Raji (cell line): ENCODE measurements at regions not wholly inside any gene's neighbourhood (a gene's known extent, or its start where the extent isn't known, plus 50 kb on each side); places are given as distances from the start of the nearest gene placed in this dataset.

Experiments
- POLR2A ChIP-seq: IDR thresholded peaks from 2 replicates; pipeline ENCODE4 v1.6.1; 2011; ENCODE audit warnings: low read depth, low read length, control low read depth; ENCODE audit not compliant: insufficient read depth

GRCh38 chr22:47808886-47809620, 1046.6 kb downstream of the TBC1D22A start:
- no peak for TF ChIP-seq POLR2A

DNA sequence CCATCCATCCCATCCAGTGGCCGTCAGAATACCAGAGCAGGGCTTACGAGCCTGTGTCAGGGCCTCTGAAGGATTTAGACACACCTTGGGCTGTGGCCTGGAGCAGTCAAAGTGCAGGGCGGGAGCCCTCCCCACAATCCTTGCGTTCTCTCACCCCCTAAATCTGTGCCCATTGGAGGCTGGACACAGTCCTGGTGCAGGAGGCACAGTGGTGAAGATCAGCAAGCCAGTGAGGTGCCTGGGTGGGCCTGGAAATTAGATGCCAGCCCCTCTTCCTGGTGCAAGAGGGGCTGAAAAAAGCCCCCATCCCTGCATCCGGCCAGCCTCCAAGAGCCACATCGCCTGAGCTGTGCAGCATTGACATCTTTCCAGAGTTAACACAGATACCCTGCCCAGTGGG, 1045.8 kb downstream of the TBC1D22A start:
- no peak for TF ChIP-seq POLR2A

DNA sequence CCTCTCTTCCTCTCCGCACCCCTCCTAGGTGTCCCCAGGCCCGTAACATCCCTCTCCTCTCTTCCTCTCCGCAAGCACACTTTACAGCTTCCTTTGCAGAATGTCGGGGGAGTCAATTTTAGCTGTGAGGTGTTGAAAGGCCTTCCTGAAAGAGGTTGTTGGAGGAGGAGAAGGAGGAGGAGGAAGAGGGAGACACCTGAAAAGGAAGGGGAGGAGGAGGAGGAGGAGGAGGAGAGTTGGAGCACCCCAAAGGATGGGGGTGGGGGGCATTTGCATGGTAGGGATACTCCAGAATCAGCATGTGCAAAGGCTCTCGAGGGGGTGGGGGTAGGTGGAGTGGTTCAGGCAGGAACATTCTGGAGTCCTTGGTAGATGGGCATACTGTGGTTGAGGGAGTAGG, 1045.1 kb downstream of the TBC1D22A start:
- no peak for TF ChIP-seq POLR2A

GRCh38 chr22:47806894-47807293, 1044.4 kb downstream of the TBC1D22A start:
- TF ChIP-seq POLR2A = no peak

GRCh38 chr22:47805394-47805935, 1043.0 kb downstream of the TBC1D22A start:
- TF ChIP-seq POLR2A = no peak

GRCh38 chr22:47804281-47804680, 1041.8 kb downstream of the TBC1D22A start:
- no peak for TF ChIP-seq POLR2A

DNA sequence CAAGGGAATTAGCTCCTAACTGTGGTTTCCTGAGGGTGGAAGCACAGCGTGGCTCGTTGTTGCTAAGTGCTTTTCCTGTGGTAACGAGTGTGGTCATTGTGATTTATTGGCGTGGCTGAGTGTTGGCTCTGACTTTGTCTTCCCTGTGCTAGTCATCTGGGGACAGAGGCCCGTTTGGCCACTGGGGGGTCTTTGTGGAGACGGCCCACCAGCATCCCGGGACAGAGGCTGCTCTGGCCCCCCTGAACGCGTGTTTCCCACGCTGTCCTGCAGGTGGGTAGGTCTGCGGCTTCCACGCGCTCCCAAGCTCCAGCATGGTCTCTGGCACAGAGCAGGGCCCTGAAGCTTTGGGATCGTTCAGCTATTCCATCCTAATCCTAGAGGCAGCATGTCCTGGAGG, 1040.0 kb downstream of the TBC1D22A start:
- no peak for TF ChIP-seq POLR2A

- no peak for TF ChIP-seq POLR2A
Observed at GRCh38 chr22:47801541-47802245, 1039.2 kb downstream of the TBC1D22A start.

GRCh38 chr22:47798229-47798628, 1035.8 kb downstream of the TBC1D22A start:
- no peak for TF ChIP-seq POLR2A

- TF ChIP-seq POLR2A = no peak
Observed at GRCh38 chr22:47797342-47797945, 1035.0 kb downstream of the TBC1D22A start.

DNA sequence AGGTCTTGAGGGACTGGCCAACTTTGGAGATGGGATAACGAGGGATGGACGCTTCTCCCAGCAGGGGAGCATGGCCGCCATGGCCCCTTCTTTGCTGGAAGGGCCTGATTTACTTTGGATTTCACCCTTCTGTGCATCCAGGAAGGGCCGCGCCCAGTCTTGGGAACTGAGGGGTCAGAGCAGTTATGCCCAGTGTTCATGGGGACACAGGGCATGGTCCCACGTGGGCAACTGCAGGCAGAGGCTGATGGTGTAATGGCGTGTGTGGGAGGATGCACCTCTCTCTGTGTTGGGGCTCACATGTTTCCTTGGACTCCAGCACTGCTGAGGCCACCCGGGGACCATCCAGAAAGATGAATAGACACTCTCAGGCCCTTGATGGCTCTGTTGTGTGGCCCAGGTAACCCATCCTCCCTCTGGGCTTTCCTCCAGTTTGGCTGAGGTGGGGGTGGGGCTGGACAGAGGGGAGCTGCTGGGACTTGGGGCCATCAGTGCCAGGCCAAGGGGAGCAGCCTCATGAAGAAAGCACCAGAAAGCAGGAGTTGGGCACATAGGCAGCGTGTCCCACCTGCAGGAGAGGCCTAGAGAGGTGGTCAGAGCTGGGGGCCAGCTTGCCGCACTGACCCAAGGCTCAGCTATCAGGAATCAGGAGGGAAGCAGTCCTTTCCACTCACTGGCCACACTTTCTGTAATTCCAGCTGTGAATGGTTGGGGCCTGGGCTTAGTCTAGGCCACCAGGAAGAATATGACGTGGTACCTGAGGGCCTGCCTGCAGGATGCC, 1033.9 kb downstream of the TBC1D22A start:
- TF ChIP-seq POLR2A = no peak

DNA sequence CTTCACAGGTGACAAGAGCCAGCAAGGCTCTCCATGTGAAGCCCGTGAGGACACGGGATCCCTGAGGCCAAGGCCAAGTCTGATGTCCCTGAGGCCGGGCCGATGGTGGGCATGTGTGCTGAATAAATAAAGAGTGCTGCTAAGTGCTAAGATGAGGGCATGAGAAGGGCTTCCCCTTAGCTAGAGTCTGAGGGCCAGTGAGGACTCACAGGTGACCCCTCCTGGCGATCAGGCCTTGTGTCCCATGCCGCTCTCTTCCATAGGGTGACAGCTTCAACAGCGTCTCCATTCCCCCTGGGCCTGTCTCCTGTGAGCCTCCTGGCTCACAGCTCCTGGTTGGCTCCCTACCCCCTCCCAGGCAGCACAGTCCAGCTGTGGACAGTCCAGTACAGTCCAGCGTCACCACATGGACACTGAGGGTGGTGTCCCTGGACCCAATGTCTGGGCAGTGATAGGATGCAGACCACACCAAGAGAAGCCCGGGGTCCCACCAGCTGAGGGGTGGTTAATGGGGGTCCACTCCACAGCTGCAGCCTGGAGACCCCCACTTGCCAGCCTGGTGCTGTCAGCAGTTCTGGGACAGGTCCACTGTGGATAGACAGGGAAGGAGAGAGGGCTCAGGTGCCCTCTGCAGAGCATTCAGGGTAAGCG, 1033.2 kb downstream of the TBC1D22A start:
- no peak for TF ChIP-seq POLR2A

DNA sequence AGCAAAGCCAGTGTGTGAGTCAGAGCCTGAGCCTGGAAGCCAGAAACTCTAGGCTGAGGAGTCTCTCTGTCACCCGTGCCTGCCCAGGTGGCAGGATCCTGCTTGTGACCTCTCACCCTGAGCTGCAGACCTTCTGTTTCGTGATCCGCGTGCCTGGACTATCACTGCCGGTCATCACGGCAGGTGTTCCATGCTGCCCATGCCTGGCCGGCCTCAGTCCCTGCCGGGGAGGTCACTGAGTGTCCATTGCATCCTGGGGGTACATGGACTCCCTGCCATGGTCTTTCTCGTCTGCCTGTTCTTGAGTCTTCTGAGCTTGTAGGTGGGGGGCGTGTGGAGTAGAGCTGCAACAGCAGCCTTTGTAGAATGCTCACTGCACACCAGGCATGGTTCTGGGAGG, 1032.4 kb downstream of the TBC1D22A start:
- no peak for TF ChIP-seq POLR2A

- no peak for TF ChIP-seq POLR2A
Observed at GRCh38 chr22:47793304-47794101, 1031.1 kb downstream of the TBC1D22A start.

GRCh38 chr22:47789171-47789570, 1026.7 kb downstream of the TBC1D22A start:
- no peak for TF ChIP-seq POLR2A
